Left lobe of liver (tissue), 2 donors: ENCODE measurements at regions not wholly inside any gene's neighbourhood (a gene's known extent, or its start where the extent isn't known, plus 50 kb on each side); places are given as distances from the start of the nearest gene placed in this dataset.
"Not testable (repeated sequence)": the region's sequence is repeated elsewhere in the genome, so short reads cannot be mapped to it uniquely, and the experiment has no call there.

ENCODE experiments used
- ATAC-seq: fragments of 200-7000 bp; cut with Tn5 transposase; one replicate; pipeline ENCODE4 v1.9.1; 2020; ENCODE audit warnings: mild to moderate bottlenecking, moderate library complexity
- DNase-seq: peaks from one replicate; pipeline ENCODE4 v3.0.0-alpha.2; 2020; ENCODE audit warnings: low spot score
- donor health status: DM: no; HTN: no; CAD: no; lungs with moderate emphysema.
- donor health status: DM: no; HTN: yes; CAD: no.

DNA sequence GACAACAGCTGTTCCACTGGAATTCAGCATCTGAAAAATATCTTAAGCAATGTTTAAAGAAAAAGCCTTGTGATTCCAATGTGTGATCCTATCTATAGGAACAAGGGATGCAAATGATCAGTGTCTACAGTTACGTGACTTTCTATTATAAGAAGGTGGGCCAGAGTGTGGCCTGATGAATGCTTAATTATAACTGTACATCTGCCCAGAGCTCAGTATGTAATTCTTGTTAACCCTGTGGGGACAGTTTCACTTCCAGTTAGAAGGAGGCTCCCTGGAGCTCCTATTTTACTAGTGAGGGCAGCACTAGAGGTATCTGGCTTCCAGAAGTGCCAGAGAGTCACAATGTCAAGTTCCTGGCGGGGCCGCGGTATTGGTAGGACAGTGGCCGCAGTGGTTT is 288.5 kb downstream of the USP46 start:
- DNase-seq (no peak), ATAC-seq (no peak)

DNA sequence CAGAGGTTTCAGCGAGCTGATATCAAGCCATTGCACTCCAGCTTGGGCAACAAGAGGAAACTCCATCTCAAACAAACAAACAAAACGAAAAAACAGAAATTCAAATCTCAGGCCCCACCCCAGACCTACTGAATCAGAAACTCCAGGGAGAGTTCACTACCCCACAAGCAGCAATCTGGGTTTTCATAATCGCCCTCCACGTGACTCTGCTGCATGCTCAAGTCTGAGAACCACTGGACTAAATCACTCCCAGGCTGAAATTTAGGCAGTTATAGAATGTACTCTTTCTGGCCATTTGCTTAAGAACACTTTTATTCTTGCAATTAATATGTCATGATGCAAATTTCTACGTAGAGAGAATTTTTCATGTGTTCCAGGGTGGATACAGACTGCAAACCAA is 287.3 kb downstream of the USP46 start:
- ATAC-seq: no peak
- no peak for DNase-seq

DNA sequence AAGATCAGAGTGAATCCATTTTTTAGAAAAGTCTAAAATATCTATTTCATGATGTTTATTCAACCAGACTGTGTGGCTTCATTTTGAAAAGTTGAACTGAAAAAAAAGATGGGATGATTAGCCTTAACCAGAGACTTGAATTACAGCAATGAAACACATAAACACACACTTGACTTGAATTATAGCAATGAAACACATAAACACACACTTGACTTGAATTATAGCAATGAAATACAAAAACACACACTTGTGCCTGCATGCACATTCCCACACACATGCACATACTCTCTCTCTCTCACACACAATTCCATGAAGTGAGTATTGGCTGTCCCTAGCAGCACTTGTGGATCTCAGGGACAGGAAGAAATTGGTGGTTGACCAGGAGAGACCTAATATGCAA is 286.8 kb downstream of the USP46 start:
- DNase-seq (no peak), ATAC-seq (no peak)

DNA sequence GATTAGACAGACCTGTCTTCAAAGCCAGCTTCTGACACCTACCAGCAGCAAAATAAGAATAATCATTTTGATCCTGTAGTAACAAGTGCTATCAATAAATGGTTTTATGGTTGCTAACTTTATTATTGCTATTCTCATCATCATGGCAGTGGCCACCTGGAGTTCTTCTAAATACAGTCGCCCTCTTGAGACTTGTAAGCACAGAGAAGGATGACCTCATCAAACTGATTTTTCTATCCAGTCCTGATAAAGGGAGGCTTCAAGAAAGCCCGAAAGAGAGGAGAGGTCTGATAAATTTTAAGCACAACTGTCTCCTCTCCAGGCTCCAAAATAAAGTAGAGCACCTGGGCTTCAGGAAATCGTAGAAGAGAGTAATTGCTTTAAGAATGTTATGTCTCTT is 286.4 kb downstream of the USP46 start:
- ATAC-seq: no peak

DNA sequence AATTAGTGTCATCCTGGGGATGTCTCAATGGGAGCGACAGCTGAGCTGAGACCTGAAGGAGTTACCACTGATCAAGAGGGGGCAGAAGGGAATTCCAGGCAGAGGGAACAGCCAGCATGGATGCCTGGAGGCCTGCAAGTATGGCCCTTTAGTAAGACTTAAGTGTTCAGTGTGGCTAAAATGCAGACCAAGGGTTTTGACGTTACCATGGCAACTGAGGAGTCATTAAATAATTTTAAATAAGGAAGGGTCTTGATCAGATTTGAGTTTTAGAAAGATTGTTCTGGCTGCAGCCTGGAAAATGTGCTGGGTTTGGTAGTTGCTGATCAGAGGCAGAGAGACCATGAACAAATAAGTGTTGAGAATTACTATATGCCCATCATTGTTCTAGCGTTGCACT is 285.5 kb downstream of the USP46 start:
- ATAC-seq: no peak

More for the DNA sequence above, 286.4 kb downstream of the USP46 start:
- DNase-seq: no peak

DNA sequence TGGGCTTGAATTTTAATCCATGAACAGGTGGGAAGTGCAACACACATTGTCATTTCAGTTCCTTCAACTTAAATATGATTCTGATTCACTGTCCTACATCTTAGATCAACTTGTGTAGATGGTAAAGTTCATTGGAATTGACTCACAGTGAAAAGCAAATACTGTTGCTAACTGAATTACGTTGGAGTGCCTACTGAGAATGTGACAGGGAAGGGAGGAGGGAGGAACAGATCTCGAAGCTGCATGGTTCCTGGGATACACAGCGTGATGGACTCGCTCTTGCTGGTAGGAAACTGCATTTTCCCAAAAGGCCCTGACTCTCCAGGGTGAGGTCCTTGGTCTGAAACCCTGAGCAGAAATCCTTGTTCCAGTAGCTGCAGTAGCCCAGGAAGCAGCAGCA is 284.2 kb downstream of the USP46 start:
- no peak for DNase-seq
- no peak for ATAC-seq

More for the DNA sequence above, 285.5 kb downstream of the USP46 start:
- no peak for DNase-seq

DNA sequence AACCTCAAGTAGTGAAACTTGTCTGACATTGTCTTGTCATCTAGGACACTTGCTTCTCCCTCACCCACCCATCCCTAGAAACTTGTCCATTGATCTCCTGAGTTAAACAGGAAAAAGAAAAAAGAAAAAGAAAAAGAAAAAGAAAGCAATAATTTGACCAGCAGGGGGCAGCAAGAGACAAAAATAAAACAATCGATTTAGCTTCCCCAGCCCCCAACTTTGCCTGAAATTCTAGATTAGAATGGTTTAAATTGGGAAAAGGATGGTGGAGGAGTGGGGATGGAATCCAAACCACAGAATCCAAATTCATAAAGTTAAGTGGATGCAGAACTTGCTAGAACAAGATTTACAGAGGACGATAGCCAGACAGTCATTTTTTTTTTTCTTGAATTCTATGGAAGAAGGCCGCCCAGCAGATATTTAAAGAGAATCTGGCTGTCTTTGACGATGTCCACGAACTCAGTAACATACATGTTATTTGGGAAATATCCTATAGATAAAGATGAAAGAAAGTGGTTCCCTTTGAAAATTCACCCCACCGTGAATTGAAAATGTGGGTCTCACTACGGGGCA is 282.9 kb downstream of the USP46 start:
- ATAC-seq (peak; percentile 60), DNase-seq (no peak)

DNA sequence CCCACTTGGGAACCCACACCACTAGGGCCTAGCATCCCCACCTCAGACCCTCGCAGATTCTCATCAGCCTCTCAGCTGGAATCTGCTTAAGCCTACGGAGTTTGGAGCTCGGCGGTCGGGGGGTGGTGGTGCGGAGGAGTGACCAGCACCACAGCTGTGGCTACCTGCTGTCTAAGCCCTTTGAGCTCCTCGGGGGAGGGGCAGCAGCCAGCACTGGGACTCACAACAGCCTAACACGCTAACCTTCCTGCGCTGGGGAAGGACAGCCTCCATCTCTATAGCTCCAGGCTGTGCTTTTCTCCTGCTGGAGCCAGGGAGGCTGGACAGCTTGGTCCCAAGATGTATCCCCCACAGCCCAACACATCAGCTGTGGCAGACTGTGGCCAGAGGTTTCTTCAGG is 281.5 kb downstream of the USP46 start:
- ATAC-seq: no peak
- DNase-seq: no peak

DNA sequence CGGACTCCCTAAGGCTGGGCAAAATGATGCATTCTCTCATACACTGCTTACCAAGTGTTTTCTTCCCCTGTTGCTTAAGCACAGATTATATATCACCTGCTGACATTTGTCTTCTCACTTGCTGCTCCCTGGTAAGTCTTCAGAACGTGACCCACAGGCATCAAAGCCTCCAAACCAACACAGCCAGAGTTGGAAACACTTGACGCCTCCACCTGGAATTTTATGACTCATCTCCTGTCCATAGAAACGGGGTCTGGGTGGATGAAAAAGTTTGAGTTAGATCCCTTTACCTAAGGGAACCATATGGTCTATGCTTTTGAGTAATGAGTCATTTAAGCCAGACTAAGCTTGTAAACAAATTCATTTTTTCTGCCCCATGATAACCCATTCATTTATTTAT is 251.6 kb downstream of the USP46 start:
- DNase-seq: no peak
- ATAC-seq: no peak

DNA sequence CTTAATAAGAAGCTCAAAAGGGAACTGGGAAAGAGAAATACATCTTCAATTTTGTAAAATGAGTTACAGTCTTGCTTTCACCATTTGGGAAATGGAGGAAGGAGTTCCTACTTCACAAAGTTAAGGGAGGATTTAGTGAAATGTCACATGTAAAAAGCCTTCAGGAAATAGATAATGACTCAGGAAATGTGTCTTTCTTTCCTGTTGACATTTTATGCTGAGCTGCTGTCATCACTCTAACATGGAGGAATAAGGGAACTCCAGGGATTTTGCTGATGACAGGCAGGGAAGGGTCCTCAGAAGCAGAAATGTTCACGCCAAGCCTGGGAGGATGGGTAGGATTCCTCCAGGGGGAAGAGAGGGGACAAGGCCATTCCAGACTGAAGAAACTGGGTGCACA is 251.1 kb downstream of the USP46 start:
- DNase-seq (no peak), ATAC-seq (no peak)

DNA sequence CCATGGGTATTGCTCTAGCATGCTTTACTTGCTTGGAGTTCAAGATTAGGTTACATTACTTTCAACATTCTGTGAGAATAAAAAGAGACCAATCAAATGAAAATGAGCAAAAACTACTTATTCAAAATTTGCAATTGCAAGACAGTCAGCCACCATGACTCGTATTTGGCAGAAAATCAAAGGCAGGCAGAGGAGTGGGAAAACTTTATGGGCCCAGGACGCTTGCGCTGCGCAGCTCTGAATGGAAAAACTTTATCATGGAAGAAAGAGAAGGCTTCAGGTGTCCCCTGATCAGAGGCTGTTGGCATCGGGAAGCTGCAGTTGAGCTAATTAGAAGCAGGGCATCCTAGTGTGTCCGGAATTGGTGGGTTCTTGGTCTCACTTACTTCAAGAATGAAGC is 250.6 kb downstream of the USP46 start:
- ATAC-seq (no peak), DNase-seq (no peak)

DNA sequence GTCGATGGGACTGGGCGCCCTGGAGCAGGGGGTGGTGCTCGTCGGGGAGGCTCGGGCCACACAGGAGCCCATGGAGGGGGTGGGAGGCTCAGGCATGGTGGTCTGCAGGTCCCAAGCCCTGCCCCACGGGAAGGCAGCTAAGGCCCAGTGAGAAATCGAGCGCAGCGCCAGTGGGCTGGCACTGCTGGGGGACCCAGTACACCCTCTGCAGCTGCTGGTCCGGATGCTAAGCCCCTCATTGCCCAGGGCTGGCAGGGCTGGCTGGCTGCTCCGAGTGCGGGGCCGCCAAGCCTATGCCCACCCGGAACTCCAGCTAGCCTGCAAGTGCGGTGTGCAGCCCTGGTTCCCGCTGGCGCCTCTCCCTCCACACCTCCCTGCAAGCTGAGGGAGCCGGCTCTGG is 249.3 kb downstream of the USP46 start:
- not testable (repeated sequence) for ATAC-seq, DNase-seq

DNA sequence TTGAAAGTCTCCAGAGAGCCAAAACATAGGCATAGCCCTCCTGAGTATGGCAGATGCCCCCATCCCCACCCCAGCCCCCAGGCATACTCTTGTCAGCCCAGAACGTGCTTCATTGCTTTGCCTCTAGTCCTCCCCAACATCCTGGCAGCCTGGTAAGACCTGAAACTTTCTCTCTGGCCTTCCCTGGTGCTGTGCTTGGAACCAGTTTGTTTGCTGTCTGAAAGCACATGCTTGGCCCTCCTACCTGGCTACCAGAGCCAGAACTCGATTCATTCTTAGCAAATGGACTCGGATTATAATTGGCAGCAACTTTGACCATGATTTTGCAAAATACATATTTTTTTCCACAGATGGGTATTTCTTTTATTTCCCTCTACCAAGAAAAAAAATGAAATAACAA is 248.1 kb downstream of the USP46 start:
- ATAC-seq: no peak
- DNase-seq: no peak

DNA sequence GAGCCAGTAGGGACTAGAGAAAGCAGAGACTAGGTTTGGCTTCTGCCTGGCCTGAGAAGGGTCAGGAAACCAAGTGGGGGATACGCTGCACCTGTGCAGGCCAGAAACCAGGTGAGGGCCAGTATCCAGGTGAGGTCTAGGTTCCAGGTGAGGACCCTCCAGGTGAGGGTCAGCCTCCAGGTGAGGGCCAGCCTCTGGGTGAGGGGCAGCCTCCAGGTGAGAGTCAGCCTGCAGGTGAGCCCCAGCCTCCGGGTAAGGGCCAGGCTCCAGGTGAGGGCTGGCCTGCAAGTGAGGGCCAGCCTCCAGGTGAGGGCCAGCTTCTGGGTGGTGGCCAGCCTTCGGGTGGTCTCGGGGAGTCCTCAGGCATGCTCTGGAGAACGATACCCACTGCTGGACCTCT is 238.8 kb downstream of the USP46 start:
- ATAC-seq (no peak), DNase-seq (no peak)

DNA sequence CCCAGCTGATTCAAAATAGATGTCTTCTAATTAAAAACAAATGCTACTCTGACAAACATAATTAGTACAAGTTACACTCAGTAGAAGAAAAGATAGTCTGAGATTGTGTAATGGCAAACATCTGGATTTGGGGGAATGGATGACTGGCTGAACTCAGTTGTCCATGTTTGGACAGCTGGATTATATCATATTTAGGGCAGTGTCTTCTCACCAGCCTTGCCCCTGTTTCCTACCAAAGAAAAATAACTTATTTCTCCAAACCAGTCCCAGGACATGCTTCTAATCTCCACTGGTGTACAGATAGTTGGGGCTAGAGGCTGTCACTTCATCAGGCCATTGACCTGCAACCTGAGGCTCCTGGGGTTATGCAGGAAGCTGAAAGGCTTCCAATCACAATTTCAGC is 237.3 kb downstream of the USP46 start:
- DNase-seq (no peak), ATAC-seq (no peak)

DNA sequence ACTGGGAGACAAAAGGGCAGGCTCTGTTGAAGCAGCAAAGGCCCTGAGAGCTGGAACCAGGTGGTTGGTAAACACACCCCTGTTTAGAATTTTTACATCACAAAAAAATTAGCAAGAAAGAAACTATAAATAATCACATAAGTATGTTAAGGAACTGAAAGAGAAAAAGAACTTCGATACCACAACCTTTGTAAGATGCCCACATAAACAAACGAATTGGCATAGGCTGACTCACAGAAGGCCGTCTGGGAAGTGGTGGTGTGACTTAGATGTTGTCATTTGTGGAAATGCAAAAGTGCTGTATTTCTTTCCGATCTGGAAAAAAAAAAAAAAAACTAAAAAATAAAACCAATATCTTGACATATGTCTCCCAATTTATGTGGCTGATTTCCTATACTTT is 235.1 kb downstream of the USP46 start:
- DNase-seq (no peak), ATAC-seq (no peak)

DNA sequence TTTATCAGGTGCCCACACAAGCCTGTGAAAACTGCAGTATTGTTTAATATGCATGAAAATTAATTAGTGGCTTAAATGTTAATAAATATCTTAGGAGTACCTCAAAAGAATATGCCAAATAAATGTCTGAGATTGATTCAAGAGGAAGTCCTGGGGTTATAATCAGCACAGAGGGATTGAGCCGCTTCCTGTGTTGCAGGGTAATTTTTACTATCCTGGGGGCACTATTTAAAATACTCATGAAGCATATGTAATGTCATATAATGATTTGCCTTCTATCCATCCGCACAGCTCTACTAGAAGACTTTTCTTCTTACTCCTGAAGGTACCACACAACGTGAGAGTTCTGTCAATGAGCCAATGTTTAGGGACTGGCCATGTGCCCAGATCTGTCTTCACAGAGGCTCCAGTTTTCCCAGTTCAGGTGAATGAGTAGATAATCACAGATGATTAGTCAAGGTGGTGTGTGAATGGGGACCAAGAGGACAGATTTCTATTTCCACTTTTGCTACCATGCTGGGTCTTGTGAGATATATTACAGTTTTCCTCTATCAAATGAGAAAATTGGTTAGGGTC is 233.3 kb downstream of the USP46 start:
- ATAC-seq: no peak

DNA sequence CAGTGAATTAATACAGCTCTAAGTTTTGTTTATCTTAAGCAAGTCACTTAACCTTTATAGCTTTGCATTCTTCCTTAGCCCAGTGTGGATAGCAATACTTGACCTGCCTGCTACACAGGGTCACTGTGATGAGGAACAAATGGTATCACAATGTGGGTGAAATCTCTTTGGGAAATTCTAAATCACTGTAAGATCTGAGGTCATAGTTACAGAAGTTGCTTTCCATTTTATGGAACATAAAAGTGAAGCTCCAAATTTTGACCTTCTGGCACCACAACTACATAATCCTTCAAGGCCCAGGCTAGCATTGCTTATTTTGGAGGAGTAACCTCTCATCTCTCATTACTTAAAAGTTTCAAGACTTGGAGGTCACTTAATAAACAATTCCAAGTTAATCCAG is 227.7 kb downstream of the USP46 start:
- ATAC-seq (no peak), DNase-seq (no peak)

More for the DNA sequence above, 233.3 kb downstream of the USP46 start:
- no peak for DNase-seq

DNA sequence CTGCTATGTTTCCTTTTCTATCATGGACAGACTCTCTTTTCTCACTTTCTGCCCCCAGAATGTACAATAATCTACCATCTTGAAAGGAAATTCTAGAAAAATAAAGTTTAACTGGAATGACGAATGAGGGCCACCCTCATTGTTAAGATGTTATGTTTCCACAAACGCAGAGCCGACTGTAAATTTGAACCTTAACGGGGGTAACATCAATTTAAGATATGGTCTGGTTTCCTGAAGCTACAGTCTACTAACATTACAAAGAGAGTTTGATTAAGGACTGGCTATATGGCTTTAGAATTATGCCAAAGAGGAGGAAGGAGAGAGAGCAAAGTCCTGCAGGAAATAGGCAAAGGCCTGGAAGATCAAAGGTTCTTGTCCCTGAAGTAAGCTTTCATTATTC is 227.2 kb downstream of the USP46 start:
- DNase-seq (no peak), ATAC-seq (no peak)

DNA sequence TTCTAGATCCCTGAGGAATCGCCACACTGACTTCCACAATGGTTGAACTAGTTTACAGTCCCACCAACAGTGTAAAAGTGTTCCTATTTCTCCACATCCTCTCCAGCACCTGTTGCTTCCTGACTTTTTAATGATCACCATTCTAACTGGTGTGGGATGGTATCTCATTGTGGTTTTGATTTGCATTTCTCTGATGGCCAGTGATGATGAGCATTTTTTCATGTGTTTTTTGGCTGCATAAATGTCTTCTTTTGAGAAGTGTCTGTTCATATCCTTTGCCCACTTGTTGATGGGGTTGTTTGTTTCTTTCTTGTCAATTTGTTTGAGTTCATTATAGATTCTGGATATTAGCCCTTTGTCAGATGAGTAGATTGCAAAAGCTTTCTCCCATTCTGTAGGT is 216.6 kb downstream of the USP46 start:
- not testable (repeated sequence) for ATAC-seq, DNase-seq

DNA sequence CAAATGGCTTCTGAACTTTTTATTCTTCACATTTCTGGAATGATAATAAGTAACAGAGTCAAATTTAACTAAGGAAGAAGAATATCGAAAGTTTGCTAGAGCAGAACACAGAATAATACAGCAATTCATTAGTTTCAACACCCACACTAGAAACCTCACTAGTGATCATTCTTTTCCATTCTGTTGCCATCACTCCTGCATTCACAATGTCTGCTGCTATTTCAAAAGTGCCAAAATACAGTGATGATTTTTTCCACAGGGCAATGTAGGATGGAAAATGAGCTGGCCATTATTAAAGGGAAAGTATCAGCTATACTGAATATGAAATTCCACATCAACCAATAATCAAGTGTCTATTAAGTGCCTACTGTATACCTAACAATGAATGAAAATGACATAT is 186.7 kb downstream of the USP46 start:
- ATAC-seq (no peak), DNase-seq (no peak)

DNA sequence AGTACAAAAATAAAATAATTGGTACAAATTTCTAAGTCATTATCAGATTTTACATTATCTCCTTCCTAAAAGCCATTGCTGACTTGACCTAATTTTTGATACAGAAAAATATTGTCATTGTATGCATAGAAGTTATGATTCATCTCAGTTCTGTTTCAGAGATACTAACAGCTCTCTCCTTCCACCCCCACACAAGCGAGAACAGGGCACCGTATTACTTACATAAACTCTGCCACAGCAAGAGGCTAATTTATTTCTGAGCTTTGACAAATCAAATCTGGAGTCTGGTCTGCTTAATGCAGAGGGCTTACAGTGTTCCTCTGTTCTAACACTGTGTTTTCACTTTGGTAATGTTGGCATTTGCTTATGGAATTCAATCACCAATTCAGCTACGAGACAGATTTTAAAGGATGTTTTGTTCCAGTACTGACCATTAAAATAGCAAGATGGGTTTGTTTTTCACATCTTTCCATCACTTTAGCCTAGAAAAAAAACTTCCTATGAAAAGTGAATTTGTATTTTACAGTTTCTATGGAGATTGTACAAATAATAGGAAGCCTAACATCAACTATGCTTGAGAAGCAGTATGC is 181.8 kb downstream of the USP46 start:
- ATAC-seq (no peak), DNase-seq (no peak)
